IPS-15b (cell line): ENCODE measurements at regions not wholly inside any gene's neighbourhood (a gene's known extent, or its start where the extent isn't known, plus 50 kb on each side); places are given as distances from the start of the nearest gene placed in this dataset.

Source experiments
- H3K27me3 ChIP-seq: one replicate; pipeline ENCODE4 v1.6.1; 2013; ENCODE audit warnings: low read length; ENCODE audit not compliant: control insufficient read depth, insufficient read depth
- H3K36me3 ChIP-seq: one replicate; pipeline ENCODE4 v1.6.1; 2013; ENCODE audit warnings: low read length; ENCODE audit not compliant: control insufficient read depth, insufficient read depth
- H3K4me1 ChIP-seq: one replicate; pipeline ENCODE4 v1.6.1; 2013; ENCODE audit warnings: mild to moderate bottlenecking, low read length; ENCODE audit not compliant: control insufficient read depth, insufficient read depth
- H3K4me3 ChIP-seq: one replicate; pipeline ENCODE4 v1.5.1; 2013; ENCODE audit warnings: low read depth, low read length
- H3K9ac ChIP-seq: one replicate; pipeline ENCODE4 v1.6.1; 2013; ENCODE audit warnings: low read depth, mild to moderate bottlenecking, low read length
- H3K9me3 ChIP-seq: one replicate; pipeline ENCODE4 v1.6.1; 2013; ENCODE audit warnings: mild to moderate bottlenecking, low read length; ENCODE audit not compliant: control insufficient read depth, insufficient read depth

DNA sequence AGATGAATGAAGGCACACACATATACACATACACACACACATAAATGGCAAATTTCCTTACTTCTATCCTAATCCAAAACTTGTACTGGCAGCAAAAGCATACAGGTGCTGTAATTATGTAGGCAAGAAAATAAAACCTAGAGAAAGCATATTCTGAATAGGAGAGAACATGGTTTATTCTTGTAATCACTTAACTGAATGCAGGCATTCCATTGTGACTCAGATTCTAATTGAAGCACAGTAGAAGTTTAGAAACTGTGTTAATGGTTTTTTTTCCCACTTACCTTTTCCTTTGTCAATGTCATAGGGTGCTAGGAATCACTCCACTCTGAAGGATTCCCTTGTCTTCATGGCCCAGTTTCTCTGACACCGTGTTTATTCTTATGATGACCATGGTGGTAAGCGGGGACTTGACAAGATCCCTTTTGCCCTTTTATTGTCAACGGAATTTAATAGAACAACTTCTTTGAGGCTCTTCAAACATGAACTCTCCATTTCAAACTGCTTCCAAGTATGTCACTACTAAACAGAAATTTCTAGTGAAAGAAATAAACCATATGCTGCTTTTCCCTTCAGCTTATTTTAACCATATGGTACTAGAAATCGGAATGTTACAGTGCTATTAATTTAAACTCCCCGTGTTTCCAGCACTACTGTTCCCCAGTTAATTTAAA is 164.2 kb downstream of the OGFRL1 start:
- Histone ChIP-seq H3K9me3 (no peaks in the 10 kb centered on the region), H3K4me1 (no peaks in the 10 kb centered on the region), H3K36me3 (no peaks in the 10 kb centered on the region), H3K4me3 (no peak overlapping the region), H3K9ac (no peak overlapping the region), H3K27me3 (no peaks in the 10 kb centered on the region)

DNA sequence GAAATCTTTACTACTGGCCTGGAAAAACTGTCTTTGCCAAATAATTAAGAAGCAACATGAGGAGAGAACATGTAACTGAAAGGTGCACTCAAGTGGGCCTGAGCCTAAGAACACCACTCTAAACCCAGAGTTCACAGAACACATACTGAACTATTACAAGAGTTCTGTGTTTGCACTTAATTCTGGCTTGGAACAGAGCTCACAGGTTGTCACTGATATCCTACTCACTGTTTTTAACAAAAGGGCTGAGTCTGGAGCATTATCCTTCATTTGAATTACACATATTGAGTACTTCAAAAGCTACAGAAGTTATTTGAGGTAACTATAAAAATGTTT is 164.7 kb downstream of the OGFRL1 start:
- no peak overlapping the region for H3K9ac ChIP-seq
- H3K9me3 ChIP-seq: no peaks in the 10 kb centered on the region
- H3K4me1 ChIP-seq: no peaks in the 10 kb centered on the region
- H3K27me3 ChIP-seq: no peaks in the 10 kb centered on the region
- no peak overlapping the region for H3K4me3 ChIP-seq
- no peaks in the 10 kb centered on the region for H3K36me3 ChIP-seq

DNA sequence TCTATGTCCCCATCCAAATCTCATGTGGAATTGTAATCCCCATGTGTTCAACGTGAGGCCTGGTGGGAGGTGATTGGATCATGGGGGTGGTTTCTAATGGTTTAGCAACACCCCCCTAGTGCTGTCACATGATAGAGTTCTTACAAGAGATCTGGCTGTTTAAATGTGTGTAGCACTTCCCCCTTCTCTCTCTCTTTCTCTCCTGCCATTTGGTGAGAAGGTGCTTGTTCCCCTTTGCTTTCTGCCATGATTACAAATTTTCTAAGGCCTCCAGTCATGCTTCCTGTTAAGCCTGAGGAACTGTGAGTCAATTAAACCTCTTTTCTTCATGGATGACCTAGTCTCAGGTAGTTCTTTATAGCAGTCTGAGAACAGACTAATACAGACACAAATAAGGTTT is 165.4 kb downstream of the OGFRL1 start:
- no peaks in the 10 kb centered on the region for H3K9me3 ChIP-seq

DNA sequence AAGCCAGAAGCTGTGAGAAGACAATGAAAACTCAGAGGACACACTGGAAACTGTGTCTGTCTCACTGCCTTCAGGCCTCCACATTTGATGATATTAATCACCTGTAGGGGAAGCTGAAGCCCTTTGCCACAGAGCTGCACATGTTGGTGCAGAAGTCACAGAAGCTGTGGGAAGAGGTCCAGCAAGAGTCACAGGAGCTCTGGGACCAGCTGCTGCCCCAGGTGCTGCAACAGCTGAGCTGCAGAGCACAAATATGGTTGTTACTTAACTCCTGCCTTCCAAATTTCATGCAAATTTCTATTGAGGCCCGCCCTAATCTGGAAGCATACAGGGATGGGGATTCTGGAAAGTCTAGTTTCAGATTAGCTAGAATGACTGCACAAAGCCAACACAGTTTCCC is 169.3 kb downstream of the OGFRL1 start:
- Histone ChIP-seq H3K9ac (no peak overlapping the region), H3K36me3 (no peaks in the 10 kb centered on the region), H3K4me1 (no peaks in the 10 kb centered on the region), H3K27me3 (no peaks in the 10 kb centered on the region), H3K4me3 (no peak overlapping the region), H3K9me3 (no peaks in the 10 kb centered on the region)

More for the DNA sequence above, 165.4 kb downstream of the OGFRL1 start:
- Histone ChIP-seq H3K27me3 (no peaks in the 10 kb centered on the region), H3K36me3 (no peaks in the 10 kb centered on the region), H3K9ac (no peak overlapping the region), H3K4me1 (no peaks in the 10 kb centered on the region), H3K4me3 (no peak overlapping the region)

DNA sequence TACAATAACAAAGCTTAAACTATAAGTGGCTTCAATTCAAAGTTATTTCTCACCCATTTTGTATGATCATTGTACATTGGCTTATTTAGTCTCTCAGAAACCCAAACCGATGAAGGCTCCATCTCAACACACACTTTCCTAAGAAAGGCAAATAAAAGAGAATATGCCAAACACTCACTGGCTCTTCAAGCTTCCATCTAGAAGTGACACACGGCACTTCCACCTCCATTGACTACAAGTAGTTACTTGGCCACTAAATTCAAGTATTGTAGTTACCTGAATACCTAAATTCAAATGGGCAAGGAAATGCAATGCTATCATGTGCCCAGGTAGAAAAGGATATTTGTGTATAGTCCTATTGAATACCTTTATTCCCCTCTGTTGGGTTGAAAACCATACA is 170.6 kb downstream of the OGFRL1 start:
- Histone ChIP-seq H3K4me3 (no peak overlapping the region), H3K9ac (no peak overlapping the region), H3K36me3 (no peaks in the 10 kb centered on the region), H3K27me3 (no peaks in the 10 kb centered on the region), H3K4me1 (no peaks in the 10 kb centered on the region), H3K9me3 (no peaks in the 10 kb centered on the region)

DNA sequence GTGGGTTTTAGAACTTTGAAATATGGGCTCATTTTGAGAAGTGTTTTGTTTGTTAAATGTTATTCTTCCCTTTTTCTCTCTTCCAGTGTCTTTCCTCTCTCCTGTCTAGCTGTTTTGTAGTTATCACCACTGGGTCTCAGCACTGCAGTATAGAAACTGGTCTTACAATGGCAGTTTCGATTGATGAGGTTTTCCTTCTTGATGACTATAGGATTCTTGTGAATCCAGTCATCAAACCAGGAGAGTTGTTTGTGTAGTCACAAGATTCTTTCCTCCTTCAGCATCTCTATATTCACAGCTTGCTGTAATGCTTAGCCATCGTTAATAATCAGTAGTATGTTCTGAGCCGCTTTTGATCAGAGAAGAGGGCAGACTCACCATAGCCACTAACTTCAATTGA is 172.3 kb downstream of the OGFRL1 start:
- no peaks in the 10 kb centered on the region for H3K27me3 ChIP-seq
- no peaks in the 10 kb centered on the region for H3K36me3 ChIP-seq
- H3K9me3 ChIP-seq: peaks cover 4% of the 10 kb centered on the region
- no peak overlapping the region for H3K4me3 ChIP-seq
- H3K4me1 ChIP-seq: no peaks in the 10 kb centered on the region
- no peak overlapping the region for H3K9ac ChIP-seq

DNA sequence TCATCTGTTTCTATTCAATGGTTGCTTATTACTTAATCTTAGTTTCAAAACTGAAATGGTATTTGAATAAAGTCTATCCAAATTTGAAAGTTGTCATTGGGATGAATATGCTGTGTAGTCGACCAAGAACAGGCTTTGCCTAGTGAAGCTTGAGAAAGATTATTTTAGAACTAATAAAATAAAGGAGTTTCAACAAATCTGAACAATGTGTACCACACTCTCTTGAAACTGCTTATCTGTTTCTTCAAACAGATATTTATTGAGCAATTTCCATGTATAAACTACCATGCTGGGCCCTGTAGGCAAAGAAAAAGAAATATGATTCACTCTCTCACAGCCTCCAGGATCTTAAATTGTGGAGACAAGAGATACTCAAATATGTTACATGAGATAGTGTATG is 174.4 kb downstream of the OGFRL1 start:
- Histone ChIP-seq H3K27me3 (no peaks in the 10 kb centered on the region), H3K4me1 (no peaks in the 10 kb centered on the region), H3K36me3 (no peaks in the 10 kb centered on the region), H3K9me3 (peaks cover 4% of the 10 kb centered on the region), H3K9ac (no peak overlapping the region), H3K4me3 (no peak overlapping the region)

DNA sequence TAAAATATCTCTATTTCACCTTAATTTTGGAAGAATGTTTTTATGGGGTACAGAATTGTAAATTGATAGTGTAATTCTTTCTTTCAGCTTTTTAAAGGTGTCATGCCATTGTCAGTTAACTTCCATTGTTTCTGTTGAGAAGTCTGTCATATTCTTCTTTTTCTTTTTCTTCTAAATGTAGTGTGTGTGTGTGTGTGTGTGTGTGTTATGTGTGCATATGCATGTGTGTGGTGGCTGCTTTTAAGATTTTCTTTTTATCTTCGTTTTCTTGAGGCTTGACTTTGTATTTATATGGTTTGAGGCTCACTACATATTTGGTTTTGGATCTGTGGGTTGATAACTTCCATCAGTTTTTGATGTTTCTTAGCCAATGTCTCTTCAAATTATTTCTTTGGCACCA is 176.5 kb downstream of the OGFRL1 start:
- Histone ChIP-seq H3K36me3 (no peaks in the 10 kb centered on the region), H3K9me3 (peaks cover 4% of the 10 kb centered on the region), H3K9ac (no peak overlapping the region), H3K4me3 (no peak overlapping the region), H3K27me3 (no peaks in the 10 kb centered on the region), H3K4me1 (no peaks in the 10 kb centered on the region)

DNA sequence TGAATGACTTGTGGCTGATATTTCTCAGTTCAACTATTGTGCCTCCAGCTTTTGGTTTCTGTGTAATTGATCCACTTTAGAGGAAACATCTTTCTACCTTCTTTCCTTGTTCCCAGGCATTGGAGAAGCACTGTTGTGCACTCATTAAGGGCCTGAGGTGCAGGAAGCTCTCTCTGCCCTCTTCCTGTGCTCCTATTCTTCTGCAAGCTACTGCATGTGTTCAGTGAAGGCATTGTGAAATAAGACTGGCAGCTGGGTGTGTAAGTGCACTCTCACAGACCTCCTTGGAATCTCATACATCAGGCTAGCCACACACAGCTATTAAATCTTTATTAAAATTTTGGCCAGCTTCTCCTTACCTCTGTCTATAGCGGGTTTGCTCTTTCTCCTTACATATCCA is 177.8 kb downstream of the OGFRL1 start:
- peaks cover 4% of the 10 kb centered on the region for H3K9me3 ChIP-seq
- H3K9ac ChIP-seq: no peak overlapping the region
- no peaks in the 10 kb centered on the region for H3K4me1 ChIP-seq
- no peaks in the 10 kb centered on the region for H3K27me3 ChIP-seq
- H3K4me3 ChIP-seq: no peak overlapping the region
- H3K36me3 ChIP-seq: no peaks in the 10 kb centered on the region

DNA sequence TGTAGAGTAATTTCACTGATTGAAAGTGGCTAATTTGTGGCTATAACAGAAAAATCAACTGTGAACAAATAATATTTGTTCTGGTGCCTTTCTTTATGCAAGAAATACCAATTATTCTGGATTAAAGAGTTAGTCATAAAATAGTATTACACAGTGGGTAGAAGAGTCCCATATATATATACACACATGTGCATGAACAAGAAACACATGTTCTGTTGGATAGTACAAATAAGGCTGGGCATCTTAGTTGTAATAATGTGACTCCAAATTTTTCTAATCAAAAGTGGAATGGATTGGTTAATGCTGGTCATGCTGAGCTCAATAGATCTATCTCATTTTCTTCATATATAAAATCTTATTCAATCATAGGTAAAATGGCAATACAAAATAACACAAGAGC is 179.4 kb downstream of the OGFRL1 start:
- no peaks in the 10 kb centered on the region for H3K4me1 ChIP-seq
- no peak overlapping the region for H3K9ac ChIP-seq
- peaks cover 4% of the 10 kb centered on the region for H3K9me3 ChIP-seq
- no peaks in the 10 kb centered on the region for H3K36me3 ChIP-seq
- H3K4me3 ChIP-seq: no peak overlapping the region
- no peaks in the 10 kb centered on the region for H3K27me3 ChIP-seq

DNA sequence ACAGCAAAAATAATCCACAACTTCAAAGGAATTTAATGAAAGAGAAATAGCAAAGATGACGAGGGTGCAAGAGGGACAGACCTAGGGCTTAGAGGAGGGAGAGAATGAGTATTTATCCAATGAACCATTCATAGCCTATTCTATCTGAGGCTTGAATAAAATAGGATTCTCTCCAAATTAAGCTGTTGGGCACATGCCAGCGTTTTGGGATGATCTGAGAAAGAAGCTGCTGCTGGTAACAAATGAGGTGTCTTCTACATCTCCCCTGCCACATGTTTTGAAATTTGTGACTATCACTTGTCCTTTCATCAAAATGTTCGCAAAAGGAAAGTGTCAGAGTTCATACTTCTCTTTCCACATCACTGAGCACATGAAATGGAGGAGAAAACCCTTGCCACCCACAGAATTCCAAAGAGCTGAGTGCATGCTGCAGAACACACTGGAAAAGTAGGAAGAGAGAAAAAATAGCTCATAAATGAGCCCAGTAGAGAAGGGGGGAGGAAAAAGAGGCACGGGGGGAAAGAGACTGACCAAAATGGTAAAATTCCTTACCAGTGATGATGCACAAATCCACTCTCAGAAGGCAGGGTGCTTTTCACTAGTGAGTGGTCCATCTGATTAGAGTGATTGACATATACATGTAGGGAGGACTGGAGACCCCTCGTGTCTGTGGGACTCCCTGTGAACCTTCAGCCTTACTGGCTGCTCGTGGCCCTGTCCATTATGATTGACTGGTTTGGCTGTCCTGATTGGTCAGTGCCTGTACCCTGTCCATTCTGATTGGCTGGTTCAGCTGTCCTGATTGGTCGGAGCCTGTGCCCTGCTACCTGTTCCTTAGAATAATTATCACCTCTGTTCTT is 180.5 kb downstream of the OGFRL1 start:
- Histone ChIP-seq H3K27me3 (no peaks in the 10 kb centered on the region), H3K4me1 (no peaks in the 10 kb centered on the region), H3K36me3 (no peaks in the 10 kb centered on the region), H3K9me3 (peaks cover 4% of the 10 kb centered on the region), H3K9ac (no peak overlapping the region), H3K4me3 (no peak overlapping the region)

DNA sequence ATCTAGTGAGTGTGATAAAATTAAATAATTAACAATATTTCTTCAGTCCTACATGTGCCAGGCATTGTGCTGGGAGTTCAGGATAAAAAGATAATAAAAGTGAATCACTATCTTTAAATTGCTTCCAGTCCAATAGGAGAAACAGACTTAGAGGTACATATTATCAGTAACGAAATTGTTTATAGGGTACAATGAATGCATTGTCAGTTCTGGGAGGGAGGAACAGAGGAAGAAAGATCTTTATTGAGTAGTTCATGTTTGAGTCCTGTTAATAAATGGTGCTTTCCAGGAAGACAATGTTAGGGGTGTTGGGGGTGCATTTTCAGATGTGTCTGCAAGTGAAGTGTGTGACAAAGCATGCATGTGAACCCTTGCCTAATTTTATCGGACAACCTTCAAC is 183.1 kb downstream of the OGFRL1 start:
- no peaks in the 10 kb centered on the region for H3K4me1 ChIP-seq
- no peaks in the 10 kb centered on the region for H3K9me3 ChIP-seq
- H3K27me3 ChIP-seq: no peaks in the 10 kb centered on the region
- H3K9ac ChIP-seq: no peak overlapping the region
- no peaks in the 10 kb centered on the region for H3K36me3 ChIP-seq
- H3K4me3 ChIP-seq: no peak overlapping the region
